ENCODE measurements at regions not wholly inside any gene's neighbourhood (a gene's known extent, or its start where the extent isn't known, plus 50 kb on each side); places are given as distances from the start of the nearest gene placed in this dataset.

DNA sequence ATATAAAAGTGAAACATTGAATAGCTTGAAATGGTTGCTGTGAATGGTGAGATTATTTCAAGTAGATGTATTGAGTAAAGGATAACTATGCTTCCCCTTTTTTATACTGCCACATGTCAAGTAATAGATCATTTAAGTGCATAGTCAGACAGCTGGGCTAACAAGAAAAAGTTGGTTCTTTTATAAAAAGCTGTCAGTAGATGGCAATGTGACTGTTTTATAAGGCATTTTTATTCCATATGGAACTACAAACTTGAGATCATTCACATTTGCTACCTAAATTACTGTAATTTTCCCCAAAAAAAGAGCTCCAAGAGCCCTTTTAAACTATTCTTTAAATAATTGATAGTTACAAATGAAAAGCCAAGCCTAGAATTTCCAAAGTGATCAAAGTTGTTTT, 831.0 kb downstream of the C4orf33 start:
- Histone ChIP-seq H3K9me3 (ENCODE audit: control insufficient read depth, insufficient read depth, low read depth, low read length) (no peaks in the 10 kb centered on the region), H2AFZ (ENCODE audit: low read length) (no peak overlapping the region)

DNA sequence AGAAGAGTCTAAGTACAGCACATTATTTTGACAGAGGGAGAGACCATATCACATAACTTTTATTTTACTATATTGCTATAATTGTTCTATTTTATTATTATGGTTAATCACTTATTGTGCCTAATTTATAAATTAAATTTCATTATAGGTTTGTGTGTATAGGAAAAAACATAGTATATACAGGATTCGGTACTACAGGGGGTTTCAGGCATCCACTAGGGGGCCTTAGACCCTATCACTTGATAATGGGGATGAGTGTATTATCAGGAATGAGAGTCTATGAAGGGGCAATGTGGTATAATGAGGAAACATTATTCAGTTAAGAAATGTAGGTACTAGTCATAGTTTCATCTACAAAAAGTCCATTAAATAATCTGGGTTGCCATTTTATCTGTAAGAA, 833.1 kb downstream of the C4orf33 start:
- H3K4me1 ChIP-seq (ENCODE audit: control insufficient read depth, extremely low read depth, insufficient read depth, low read length), result no peaks in the 10 kb centered on the region
- no peak overlapping the region for H3K27ac ChIP-seq (ENCODE audit: insufficient read depth, low read length)
- TF ChIP-seq, protein P1, sequence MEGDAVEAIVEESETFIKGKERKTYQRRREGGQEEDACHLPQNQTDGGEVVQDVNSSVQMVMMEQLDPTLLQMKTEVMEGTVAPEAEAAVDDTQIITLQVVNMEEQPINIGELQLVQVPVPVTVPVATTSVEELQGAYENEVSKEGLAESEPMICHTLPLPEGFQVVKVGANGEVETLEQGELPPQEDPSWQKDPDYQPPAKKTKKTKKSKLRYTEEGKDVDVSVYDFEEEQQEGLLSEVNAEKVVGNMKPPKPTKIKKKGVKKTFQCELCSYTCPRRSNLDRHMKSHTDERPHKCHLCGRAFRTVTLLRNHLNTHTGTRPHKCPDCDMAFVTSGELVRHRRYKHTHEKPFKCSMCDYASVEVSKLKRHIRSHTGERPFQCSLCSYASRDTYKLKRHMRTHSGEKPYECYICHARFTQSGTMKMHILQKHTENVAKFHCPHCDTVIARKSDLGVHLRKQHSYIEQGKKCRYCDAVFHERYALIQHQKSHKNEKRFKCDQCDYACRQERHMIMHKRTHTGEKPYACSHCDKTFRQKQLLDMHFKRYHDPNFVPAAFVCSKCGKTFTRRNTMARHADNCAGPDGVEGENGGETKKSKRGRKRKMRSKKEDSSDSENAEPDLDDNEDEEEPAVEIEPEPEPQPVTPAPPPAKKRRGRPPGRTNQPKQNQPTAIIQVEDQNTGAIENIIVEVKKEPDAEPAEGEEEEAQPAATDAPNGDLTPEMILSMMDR (conservative IDR thresholded peaks at IDR 0.05 in 1 of 2, IDR thresholded peaks at IDR 0.05 in 1 of 2; ENCODE audit: low read depth in 1 of 2, low read length in 2 of 2), result no peak
- TF ChIP-seq EZH2 (IDR thresholded peaks at IDR 0.05; ENCODE audit: low read length, missing control alignments), result no peak
- no peaks in the 10 kb centered on the region for H3K9me3 ChIP-seq (ENCODE audit: control insufficient read depth, insufficient read depth, low read depth, low read length)
- no peaks in the 10 kb centered on the region for H3K27me3 ChIP-seq (ENCODE audit: control insufficient read depth, insufficient read depth, low read length)
- DNase-seq (ENCODE audit: low read depth in 2 of 2), result no peak
- no peaks in the 10 kb centered on the region for H3K36me3 ChIP-seq (ENCODE audit: control insufficient read depth, insufficient read depth, low read length)
- H3K79me2 ChIP-seq (ENCODE audit: control insufficient read depth, insufficient read depth, low read length), result no peaks in the 10 kb centered on the region
- H4K20me1 ChIP-seq (ENCODE audit: control insufficient read depth, extremely low read depth, insufficient read depth, low read length), result no peaks in the 10 kb centered on the region
- H3K9ac ChIP-seq (ENCODE audit: insufficient read depth, low read length), result no peak overlapping the region
- H2AFZ ChIP-seq (ENCODE audit: low read length), result no peak overlapping the region
- no peak overlapping the region for H3K4me3 ChIP-seq (replicated peaks in 1 of 4; ENCODE audit: control extremely low read depth in 1 of 4, insufficient read depth in 1 of 4, low read depth in 3 of 4, low read length in 4 of 4)
- H3K4me2 ChIP-seq (ENCODE audit: extremely low read depth, insufficient read depth, low read length), result no peak overlapping the region

More for the DNA sequence above, 831.0 kb downstream of the C4orf33 start:
- H3K4me3 ChIP-seq (replicated peaks in 1 of 4; ENCODE audit: control extremely low read depth in 1 of 4, insufficient read depth in 1 of 4, low read depth in 3 of 4, low read length in 4 of 4), result no peak overlapping the region
- H3K27me3 ChIP-seq (ENCODE audit: control insufficient read depth, insufficient read depth, low read length), result no peaks in the 10 kb centered on the region
- no peak overlapping the region for H3K27ac ChIP-seq (ENCODE audit: insufficient read depth, low read length)
- no peaks in the 10 kb centered on the region for H4K20me1 ChIP-seq (ENCODE audit: control insufficient read depth, extremely low read depth, insufficient read depth, low read length)
- H3K9ac ChIP-seq (ENCODE audit: insufficient read depth, low read length), result no peak overlapping the region
- H3K36me3 ChIP-seq (ENCODE audit: control insufficient read depth, insufficient read depth, low read length), result no peaks in the 10 kb centered on the region
- H3K79me2 ChIP-seq (ENCODE audit: control insufficient read depth, insufficient read depth, low read length), result no peaks in the 10 kb centered on the region
- no peak for DNase-seq (ENCODE audit: low read depth in 2 of 2)
- TF ChIP-seq, protein P1 (conservative IDR thresholded peaks at IDR 0.05 in 1 of 2, IDR thresholded peaks at IDR 0.05 in 1 of 2; ENCODE audit: low read depth in 1 of 2, low read length in 2 of 2), result no peak
- TF ChIP-seq EZH2 (IDR thresholded peaks at IDR 0.05; ENCODE audit: low read length, missing control alignments), result no peak
- no peaks in the 10 kb centered on the region for H3K4me1 ChIP-seq (ENCODE audit: control insufficient read depth, extremely low read depth, insufficient read depth, low read length)
- no peak overlapping the region for H3K4me2 ChIP-seq (ENCODE audit: extremely low read depth, insufficient read depth, low read length)

GRCh38 chr4:129929984-129930383, 834.0 kb downstream of the C4orf33 start:
- H3K4me3 ChIP-seq (replicated peaks in 1 of 4; ENCODE audit: control extremely low read depth in 1 of 4, insufficient read depth in 1 of 4, low read depth in 3 of 4, low read length in 4 of 4), result no peak overlapping the region
- no peak for TF ChIP-seq EZH2 (IDR thresholded peaks at IDR 0.05; ENCODE audit: low read length, missing control alignments)
- TF ChIP-seq, protein P1 (conservative IDR thresholded peaks at IDR 0.05 in 1 of 2, IDR thresholded peaks at IDR 0.05 in 1 of 2; ENCODE audit: low read depth in 1 of 2, low read length in 2 of 2), result no peak
- H3K4me1 ChIP-seq (ENCODE audit: control insufficient read depth, extremely low read depth, insufficient read depth, low read length), result no peaks in the 10 kb centered on the region
- H3K36me3 ChIP-seq (ENCODE audit: control insufficient read depth, insufficient read depth, low read length), result no peaks in the 10 kb centered on the region
- H3K4me2 ChIP-seq (ENCODE audit: extremely low read depth, insufficient read depth, low read length), result no peak overlapping the region
- H4K20me1 ChIP-seq (ENCODE audit: control insufficient read depth, extremely low read depth, insufficient read depth, low read length), result no peaks in the 10 kb centered on the region
- no peaks in the 10 kb centered on the region for H3K9me3 ChIP-seq (ENCODE audit: control insufficient read depth, insufficient read depth, low read depth, low read length)
- H2AFZ ChIP-seq (ENCODE audit: low read length), result no peak overlapping the region
- H3K27ac ChIP-seq (ENCODE audit: insufficient read depth, low read length), result no peak overlapping the region
- no peak overlapping the region for H3K9ac ChIP-seq (ENCODE audit: insufficient read depth, low read length)
- H3K27me3 ChIP-seq (ENCODE audit: control insufficient read depth, insufficient read depth, low read length), result no peaks in the 10 kb centered on the region
- no peaks in the 10 kb centered on the region for H3K79me2 ChIP-seq (ENCODE audit: control insufficient read depth, insufficient read depth, low read length)
- no peak for DNase-seq (ENCODE audit: low read depth in 2 of 2)

Data from fibroblast of lung (primary cell).